Parathyroid adenoma (tissue), 2 donors: ENCODE measurements at regions not wholly inside any gene's neighbourhood (a gene's known extent, or its start where the extent isn't known, plus 50 kb on each side); places are given as distances from the start of the nearest gene placed in this dataset.

Experiments used
- H2AFZ ChIP-seq: fragments of 300-600 bp; sonication (generic); one replicate; pipeline ENCODE4 v1.7.0; 2017; ENCODE audit warnings: antibody characterized with exemption, mild to moderate bottlenecking
- H3K27ac ChIP-seq: fragments of 300-600 bp; sonication (generic); one replicate; pipeline ENCODE4 v1.7.0; 2017
- H3K27me3 ChIP-seq: fragments of 300-600 bp; sonication (generic); one replicate; pipeline ENCODE4 v1.7.0; 2017; ENCODE audit warnings: low read length; ENCODE audit not compliant: control insufficient read depth, insufficient read depth
- H3K36me3 ChIP-seq: fragments of 300-600 bp; sonication (generic); one replicate; pipeline ENCODE4 v1.7.0; 2017; ENCODE audit warnings: low read length; ENCODE audit not compliant: control insufficient read depth, insufficient read depth
- H3K4me1 ChIP-seq: fragments of 300-600 bp; sonication (generic); one replicate; pipeline ENCODE4 v1.7.0; 2017; ENCODE audit warnings: control low read depth
- H3K4me2 ChIP-seq: fragments of 300-600 bp; sonication (generic); one replicate; pipeline ENCODE4 v1.7.0; 2017; ENCODE audit warnings: low read length
- H3K4me3 ChIP-seq: fragments of 300-600 bp; sonication (generic); one replicate; pipeline ENCODE4 v1.7.0; 2017; ENCODE audit warnings: low read depth, low read length
- H3K79me2 ChIP-seq: fragments of 300-600 bp; sonication (generic); one replicate; pipeline ENCODE4 v1.7.0; 2017; ENCODE audit warnings: control low read depth
- H3K9ac ChIP-seq: fragments of 300-600 bp; sonication (generic); one replicate; pipeline ENCODE4 v1.7.0; 2017; ENCODE audit warnings: mild to moderate bottlenecking
- H3K9me3 ChIP-seq: fragments of 300-600 bp; sonication (generic); one replicate; pipeline ENCODE4 v1.7.0; 2017; ENCODE audit warnings: low read length; ENCODE audit not compliant: control insufficient read depth
- CTCF ChIP-seq: fragments of 300-600 bp; sonication (generic); IDR thresholded peaks from one replicate; pipeline ENCODE4 v1.7.0; 2017; ENCODE audit warnings: antibody characterized with exemption, mild to moderate bottlenecking
- donor health status: primary hyperparathyroidism.

DNA sequence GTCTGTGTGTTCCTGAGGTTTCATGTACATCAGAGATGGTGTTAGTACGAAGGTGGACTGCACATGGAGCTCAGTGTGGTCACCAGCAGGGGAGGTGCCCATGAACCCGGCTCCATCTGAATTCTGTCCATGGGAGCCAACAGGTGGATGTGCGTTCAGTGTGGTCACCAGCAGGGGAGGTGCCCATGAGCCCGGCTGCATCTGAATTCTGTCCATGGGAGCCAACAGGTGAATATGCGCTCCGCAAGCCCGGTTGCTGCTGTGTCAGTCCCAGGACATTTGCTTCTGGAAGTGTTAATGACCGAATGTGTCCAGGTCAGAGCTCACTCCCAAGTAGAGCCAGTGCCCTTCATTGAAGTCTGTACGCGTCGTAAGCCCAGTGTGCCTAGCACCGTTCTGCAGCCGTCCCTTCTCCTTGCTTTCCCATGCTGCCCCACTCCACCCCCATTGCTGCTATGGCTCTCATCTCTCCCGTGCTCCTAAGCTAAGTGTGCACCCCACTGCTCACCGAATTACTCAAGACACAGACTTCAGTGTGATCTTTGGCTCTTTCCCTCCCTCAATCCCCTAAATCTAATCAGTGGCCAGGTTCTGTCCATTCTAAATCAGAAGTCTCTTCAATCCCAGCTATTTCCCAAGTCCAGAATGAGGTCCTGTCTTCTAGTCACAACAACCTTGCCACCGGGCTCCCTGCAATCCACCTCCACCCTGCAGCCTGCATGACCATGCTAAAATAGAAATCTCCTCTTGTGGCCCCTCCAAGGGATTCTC lies 352.4 kb downstream of the TCERG1L start:
- TF ChIP-seq CTCF, result no peak
- Histone ChIP-seq H3K4me1 (no peaks in the 10 kb centered on the region), H3K27me3 (no peaks in the 10 kb centered on the region), H3K36me3 (no peaks in the 10 kb centered on the region), H2AFZ (no peak overlapping the region), H3K9ac (no peak overlapping the region), H3K27ac (no peak overlapping the region), H3K4me3 (no peak overlapping the region), H3K4me2 (no peak overlapping the region), H3K9me3 (no peaks in the 10 kb centered on the region), H3K79me2 (no peaks in the 10 kb centered on the region)

GRCh38 chr10:130959752-130960195 lies 351.7 kb downstream of the TCERG1L start:
- H3K4me3 ChIP-seq, result no peak overlapping the region
- no peaks in the 10 kb centered on the region for H3K36me3 ChIP-seq
- H3K79me2 ChIP-seq, result no peaks in the 10 kb centered on the region
- H3K9ac ChIP-seq, result no peak overlapping the region
- TF ChIP-seq CTCF, result no peak
- H3K9me3 ChIP-seq, result no peaks in the 10 kb centered on the region
- no peak overlapping the region for H2AFZ ChIP-seq
- H3K4me2 ChIP-seq, result no peak overlapping the region
- H3K27me3 ChIP-seq, result no peaks in the 10 kb centered on the region
- no peaks in the 10 kb centered on the region for H3K4me1 ChIP-seq
- H3K27ac ChIP-seq, result no peak overlapping the region

- Histone ChIP-seq H3K4me1 (no peaks in the 10 kb centered on the region), H3K36me3 (no peaks in the 10 kb centered on the region), H2AFZ (no peak overlapping the region), H3K9ac (no peak overlapping the region), H3K9me3 (no peaks in the 10 kb centered on the region), H3K4me2 (no peak overlapping the region), H3K79me2 (no peaks in the 10 kb centered on the region), H3K4me3 (no peak overlapping the region), H3K27me3 (no peaks in the 10 kb centered on the region), H3K27ac (no peak overlapping the region)
- TF ChIP-seq CTCF, result no peak
Observed at GRCh38 chr10:130960531-130960930, 351.0 kb downstream of the TCERG1L start.

DNA sequence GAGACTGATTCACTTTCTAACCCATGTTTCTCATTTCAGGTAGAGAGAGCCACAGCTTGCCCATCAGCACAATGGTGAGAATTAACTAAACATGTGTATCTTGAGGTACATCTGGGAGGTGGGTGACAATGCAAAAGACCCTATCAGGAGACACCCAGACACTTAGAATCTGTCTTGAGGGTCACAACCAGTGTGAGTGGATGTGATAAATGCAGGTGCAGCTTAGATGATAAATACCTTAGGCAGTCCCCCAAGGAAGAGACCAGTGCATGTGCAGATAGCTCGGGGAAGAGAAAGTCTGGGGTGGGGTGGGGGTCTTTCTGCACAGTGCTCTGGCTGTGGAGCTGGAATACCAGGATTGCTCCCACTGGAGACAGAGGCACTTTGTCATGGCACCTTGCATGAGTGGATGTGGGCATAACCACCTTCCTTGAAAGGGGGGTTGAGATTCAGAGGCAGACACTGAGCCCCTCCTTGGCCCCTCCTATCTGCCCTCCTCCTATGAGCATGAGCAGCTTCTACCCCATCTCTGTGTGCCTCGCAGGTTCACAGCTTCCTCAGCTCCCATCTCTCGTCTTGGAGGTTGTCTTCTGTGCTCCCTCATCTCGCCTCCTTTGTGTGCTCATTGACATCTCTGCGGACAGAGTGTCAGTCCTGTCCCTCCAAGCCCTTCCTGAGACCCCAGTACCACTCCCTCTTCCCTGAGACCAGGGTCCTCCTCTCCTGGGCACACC lies 349.8 kb downstream of the TCERG1L start:
- Histone ChIP-seq H2AFZ (no peak overlapping the region), H3K27ac (no peak overlapping the region), H3K27me3 (no peaks in the 10 kb centered on the region), H3K9ac (no peak overlapping the region), H3K79me2 (no peaks in the 10 kb centered on the region), H3K4me1 (no peaks in the 10 kb centered on the region), H3K36me3 (no peaks in the 10 kb centered on the region), H3K9me3 (no peaks in the 10 kb centered on the region), H3K4me3 (no peak overlapping the region), H3K4me2 (no peak overlapping the region)
- TF ChIP-seq CTCF, result no peak
